Aorta (tissue), 5 donors: ENCODE measurements at regions not wholly inside any gene's neighbourhood (a gene's known extent, or its start where the extent isn't known, plus 50 kb on each side); places are given as distances from the start of the nearest gene placed in this dataset.

Experiments
- ATAC-seq: fragments of 200-7000 bp; cut with Tn5 transposase; one replicate; pipeline ENCODE4 v1.9.1; 2022; ENCODE audit warnings: moderate library complexity; ENCODE audit not compliant: low FRiP score
- DNase-seq, 2 donors: peaks; one replicate each; pipeline ENCODE4 v3.0.0-alpha.2; 2020
- H3K27ac ChIP-seq, 2 donors: one replicate each; pipeline ENCODE4 v1.5.1; 2013; ENCODE audit warnings: low read length in 2 of 2, mild to moderate bottlenecking in 2 of 2, moderate library complexity in 2 of 2, control low read depth in 1 of 2, inconsistent platforms in 1 of 2, low read depth in 1 of 2
- H3K27me3 ChIP-seq, 2 donors: one replicate each; pipeline ENCODE4 v1.6.1; 2013; ENCODE audit warnings: control low read depth in 1 of 2, low read length in 1 of 2, mild to moderate bottlenecking in 1 of 2, moderate library complexity in 1 of 2; ENCODE audit not compliant: insufficient read depth in 2 of 2, control insufficient read depth in 1 of 2
- H3K36me3 ChIP-seq, 2 donors: one replicate each; pipeline ENCODE4 v1.6.1; 2013; ENCODE audit warnings: control low read depth in 1 of 2, low read length in 1 of 2, mild to moderate bottlenecking in 1 of 2; ENCODE audit not compliant: insufficient read depth in 2 of 2, control insufficient read depth in 1 of 2
- H3K4me1 ChIP-seq, 2 donors: one replicate each; pipeline ENCODE4 v1.6.1; 2013; ENCODE audit warnings: low read length in 2 of 2, control low read depth in 1 of 2, mild to moderate bottlenecking in 1 of 2, moderate library complexity in 1 of 2; ENCODE audit not compliant: insufficient read depth in 2 of 2, control insufficient read depth in 1 of 2
- H3K4me3 ChIP-seq, 2 donors: one replicate each; pipeline ENCODE4 v1.5.1; 2013; ENCODE audit warnings: low read length in 2 of 2, control low read depth in 1 of 2, mild to moderate bottlenecking in 1 of 2
- H3K9me3 ChIP-seq: one replicate; pipeline ENCODE4 v1.6.1; 2013; ENCODE audit warnings: mild to moderate bottlenecking, low read length; ENCODE audit not compliant: control insufficient read depth
- WGBS, 2 donors: extraction: QIAGEN DNeasy Blood & Tissue Kit; methylation state at CpG; one replicate each; pipeline ENCODE4 v1.1.7; 2013; 5-methylcytosine and 5-hydroxymethylcytosine counted together
- intact Hi-C, 2 donors: fragments of 100-400 bp; cut with DNase I; formaldehyde crosslinking; loops; one replicate each; pipeline versions ENCODE4 v1.14.2 to v1.15.0; 2022
- donor health status: healthy with polysubstance abuse.
- donor health status: Bipolar disorder and iron deficiency.
- donor health status: DM: no; HTN: no; CAD: no.
- donor health status: DM: no; HTN: no; CAD: no.
- donor health status: DM: yes; HTN: yes; CAD: no.

- peak; percentile 73 for ATAC-seq
- no peaks in the 10 kb centered on the region for H3K4me1 ChIP-seq
- H3K4me3 ChIP-seq, result no peak overlapping the region
- no peak overlapping the region for H3K27ac ChIP-seq
- DNase-seq, result no peak
- no peaks in the 10 kb centered on the region for H3K9me3 ChIP-seq
- 74 to 82% methylated on average over 4 of the region's 4 CpGs for WGBS, 2 donors
- H3K27me3 ChIP-seq, result no peaks in the 10 kb centered on the region
- no peaks in the 10 kb centered on the region for H3K36me3 ChIP-seq
- intact Hi-C loops, result no loop called here
Observed at GRCh38 chr7:46229409-46229808, 308.3 kb upstream of the IGFBP3 start.

- intact Hi-C loops, result no loop called here
- H3K27me3 ChIP-seq, result no peaks in the 10 kb centered on the region
Observed at GRCh38 chr7:46226860-46227259, 305.8 kb upstream of the IGFBP3 start.

GRCh38 chr7:46224363-46224762, 303.3 kb upstream of the IGFBP3 start:
- ATAC-seq, result no peak

More at GRCh38 chr7:46226860-46227259, 305.8 kb upstream of the IGFBP3 start:
- ATAC-seq (no peak), DNase-seq (no peak)
- Histone ChIP-seq H3K4me1 (no peaks in the 10 kb centered on the region), H3K4me3 (no peak overlapping the region), H3K9me3 (no peaks in the 10 kb centered on the region), H3K27ac (no peak overlapping the region), H3K36me3 (no peaks in the 10 kb centered on the region)
- WGBS, 2 donors, result 88 to 91% methylated on average over 3 of the region's 3 CpGs

GRCh38 chr7:46220066-46220630, 299.1 kb upstream of the IGFBP3 start:
- Histone ChIP-seq H3K27me3 (no peaks in the 10 kb centered on the region), H3K9me3 (no peaks in the 10 kb centered on the region), H3K4me1 (no peaks in the 10 kb centered on the region), H3K36me3 (no peaks in the 10 kb centered on the region), H3K27ac (no peak overlapping the region), H3K4me3 (no peak overlapping the region)
- no peak for ATAC-seq
- 76 to 80% methylated on average over 7 of the region's 7 CpGs for WGBS, 2 donors
- DNase-seq, result no peak
- intact Hi-C loops, result no loop called here

More at GRCh38 chr7:46224363-46224762, 303.3 kb upstream of the IGFBP3 start:
- Histone ChIP-seq H3K4me1 (no peaks in the 10 kb centered on the region), H3K27ac (no peak overlapping the region), H3K9me3 (no peaks in the 10 kb centered on the region), H3K4me3 (no peak overlapping the region), H3K27me3 (no peaks in the 10 kb centered on the region), H3K36me3 (no peaks in the 10 kb centered on the region)
- intact Hi-C loops, result no loop called here
- DNase-seq, result no peak
- 13 to 14% methylated on average over 5 of the region's 5 CpGs for WGBS, 2 donors

GRCh38 chr7:46218461-46219200, 297.6 kb upstream of the IGFBP3 start:
- no peaks in the 10 kb centered on the region for H3K4me1 ChIP-seq
- no peak overlapping the region for H3K27ac ChIP-seq
- intact Hi-C loops, result no loop called here
- DNase-seq (no peak), ATAC-seq (no peak)
- H3K27me3 ChIP-seq, result no peaks in the 10 kb centered on the region
- H3K36me3 ChIP-seq, result no peaks in the 10 kb centered on the region
- WGBS, 2 donors, result 81 to 83% methylated on average over 9 of the region's 9 CpGs
- H3K9me3 ChIP-seq, result no peaks in the 10 kb centered on the region
- no peak overlapping the region for H3K4me3 ChIP-seq

- intact Hi-C loops, result no loop called here
- Histone ChIP-seq H3K27ac (no peak overlapping the region), H3K9me3 (no peaks in the 10 kb centered on the region), H3K36me3 (no peaks in the 10 kb centered on the region), H3K4me3 (no peak overlapping the region), H3K4me1 (no peaks in the 10 kb centered on the region), H3K27me3 (no peaks in the 10 kb centered on the region)
- WGBS, 2 donors, result 91 to 92% methylated on average over 15 of the region's 15 CpGs
- DNase-seq, result no peak
- ATAC-seq, result no peak
Observed at GRCh38 chr7:46215987-46216567, 295.0 kb upstream of the IGFBP3 start.

GRCh38 chr7:46214526-46214925, 293.5 kb upstream of the IGFBP3 start:
- Histone ChIP-seq H3K4me1 (no peaks in the 10 kb centered on the region), H3K27ac (no peak overlapping the region), H3K36me3 (no peaks in the 10 kb centered on the region), H3K27me3 (no peaks in the 10 kb centered on the region), H3K9me3 (no peaks in the 10 kb centered on the region), H3K4me3 (no peak overlapping the region)
- no peak for ATAC-seq
- intact Hi-C loops, result no loop called here
- WGBS, 2 donors, result 99 to 100% methylated on average over 1 of the region's 1 CpG
- no peak for DNase-seq

- no peaks in the 10 kb centered on the region for H3K36me3 ChIP-seq
- H3K27me3 ChIP-seq, result no peaks in the 10 kb centered on the region
- no peaks in the 10 kb centered on the region for H3K4me1 ChIP-seq
- 68 to 94% methylated on average over 2 of the region's 2 CpGs for WGBS, 2 donors
- H3K9me3 ChIP-seq, result no peaks in the 10 kb centered on the region
- no peak overlapping the region for H3K4me3 ChIP-seq
- ATAC-seq (no peak), DNase-seq (no peak)
- intact Hi-C loops, result no loop called here
- no peak overlapping the region for H3K27ac ChIP-seq
Observed at GRCh38 chr7:46213154-46213537, 292.1 kb upstream of the IGFBP3 start.
